Calu3 (cell line): ENCODE measurements at regions not wholly inside any gene's neighbourhood (a gene's known extent, or its start where the extent isn't known, plus 50 kb on each side); places are given as distances from the start of the nearest gene placed in this dataset.

Experiments
- BruUV-seq: library from RNA; stranded (reverse); fragments of 400-500 nt; replicated peaks from 2 replicates; lab custom pipeline; 2021; lab: Mats Ljungman, UMichigan
- CTCF ChIA-PET: fragments of 300-600 bp; sonication (Branson Sonifier 250); formaldehyde crosslinking; loops from one replicate; lab custom pipeline; 2022; ENCODE audit warnings: antibody characterized with exemption; lab: Charles Lee
- DNase-seq: peaks from one replicate; pipeline ENCODE4 v3.0.0; 2022
- H3K27ac Mint-ChIP-seq: one replicate; pipeline ENCODE4 v1.8.0; 2022; ENCODE audit warnings: mixed read lengths; ENCODE audit not compliant: unreplicated experiment
- H3K27me3 Mint-ChIP-seq: one replicate; pipeline ENCODE4 v1.8.0; 2022; ENCODE audit warnings: mixed read lengths; ENCODE audit not compliant: unreplicated experiment
- H3K36me3 Mint-ChIP-seq: one replicate; pipeline ENCODE4 v1.8.0; 2022; ENCODE audit warnings: mild to moderate bottlenecking, moderate library complexity, mixed read lengths; ENCODE audit not compliant: insufficient read depth, unreplicated experiment
- H3K4me1 Mint-ChIP-seq: one replicate; pipeline ENCODE4 v1.8.0; 2022; ENCODE audit warnings: mild to moderate bottlenecking, low read depth, mixed read lengths; ENCODE audit not compliant: unreplicated experiment
- H3K4me3 Mint-ChIP-seq: one replicate; pipeline ENCODE4 v1.8.0; 2022; ENCODE audit warnings: mild to moderate bottlenecking, low read depth, moderate library complexity, mixed read lengths; ENCODE audit not compliant: unreplicated experiment
- H3K9me3 Mint-ChIP-seq: one replicate; pipeline ENCODE4 v1.8.0; 2022; ENCODE audit warnings: low read depth, mixed read lengths; ENCODE audit not compliant: unreplicated experiment
- intact Hi-C: fragments of 100-400 bp; cut with micrococcal nuclease; formaldehyde crosslinking; loops from one replicate; pipeline ENCODE4 v1.10.0; 2022; ENCODE audit not compliant: unreplicated experiment
- TF ChIP-seq, protein P1 (sequence below): fragments of 200-600 bp; IDR thresholded peaks from one replicate; pipeline ENCODE4 v1.8.0; 2022; ENCODE audit warnings: antibody characterized with exemption; ENCODE audit not compliant: unreplicated experiment

DNA sequence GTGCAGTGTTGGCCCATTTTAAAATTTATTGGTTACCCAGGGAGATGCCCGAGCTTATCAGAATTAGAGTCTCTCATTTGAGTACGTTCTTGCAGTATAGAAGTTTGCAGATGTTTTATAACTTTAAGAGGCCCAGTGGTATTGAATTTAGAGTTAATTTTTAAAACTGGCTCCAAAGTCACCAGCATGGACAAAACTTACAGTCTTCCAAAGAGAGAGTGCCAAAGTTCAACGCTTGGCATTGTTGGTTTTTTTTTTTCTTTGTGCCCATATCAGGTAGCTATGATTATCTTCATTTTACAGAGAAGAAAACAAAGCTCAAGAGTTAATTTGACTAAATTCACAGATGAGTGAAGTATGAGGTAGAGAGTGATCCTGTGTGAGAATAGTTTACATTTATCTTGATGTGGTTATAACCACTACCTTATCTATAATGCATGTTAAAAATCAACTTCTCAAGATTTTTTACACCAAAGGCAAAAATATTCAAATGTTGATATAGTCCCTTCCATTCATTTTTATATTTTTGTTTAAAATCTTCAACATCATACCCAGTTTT, 273.7 kb upstream of the DMRT1 start:
- H3K9me3 Mint-ChIP-seq, result peaks cover 2% of the 10 kb centered on the region
- CTCF ChIA-PET, result no interaction called here
- BruUV-seq, result no TSS peak
- no peak overlapping the region for H3K4me3 Mint-ChIP-seq
- H3K4me1 Mint-ChIP-seq, result no peaks in the 10 kb centered on the region
- intact Hi-C loops, result no loop called here
- no peak overlapping the region for H3K27ac Mint-ChIP-seq
- no peak for DNase-seq
- H3K36me3 Mint-ChIP-seq, result no peaks in the 10 kb centered on the region
- TF ChIP-seq, protein P1, sequence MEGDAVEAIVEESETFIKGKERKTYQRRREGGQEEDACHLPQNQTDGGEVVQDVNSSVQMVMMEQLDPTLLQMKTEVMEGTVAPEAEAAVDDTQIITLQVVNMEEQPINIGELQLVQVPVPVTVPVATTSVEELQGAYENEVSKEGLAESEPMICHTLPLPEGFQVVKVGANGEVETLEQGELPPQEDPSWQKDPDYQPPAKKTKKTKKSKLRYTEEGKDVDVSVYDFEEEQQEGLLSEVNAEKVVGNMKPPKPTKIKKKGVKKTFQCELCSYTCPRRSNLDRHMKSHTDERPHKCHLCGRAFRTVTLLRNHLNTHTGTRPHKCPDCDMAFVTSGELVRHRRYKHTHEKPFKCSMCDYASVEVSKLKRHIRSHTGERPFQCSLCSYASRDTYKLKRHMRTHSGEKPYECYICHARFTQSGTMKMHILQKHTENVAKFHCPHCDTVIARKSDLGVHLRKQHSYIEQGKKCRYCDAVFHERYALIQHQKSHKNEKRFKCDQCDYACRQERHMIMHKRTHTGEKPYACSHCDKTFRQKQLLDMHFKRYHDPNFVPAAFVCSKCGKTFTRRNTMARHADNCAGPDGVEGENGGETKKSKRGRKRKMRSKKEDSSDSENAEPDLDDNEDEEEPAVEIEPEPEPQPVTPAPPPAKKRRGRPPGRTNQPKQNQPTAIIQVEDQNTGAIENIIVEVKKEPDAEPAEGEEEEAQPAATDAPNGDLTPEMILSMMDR, result no peak
- no peaks in the 10 kb centered on the region for H3K27me3 Mint-ChIP-seq

- no peaks in the 10 kb centered on the region for H3K36me3 Mint-ChIP-seq
- CTCF ChIA-PET, result no interaction called here
- H3K4me3 Mint-ChIP-seq, result no peak overlapping the region
- H3K27me3 Mint-ChIP-seq, result no peaks in the 10 kb centered on the region
- H3K9me3 Mint-ChIP-seq, result peaks cover 2% of the 10 kb centered on the region
- H3K27ac Mint-ChIP-seq, result no peak overlapping the region
- no peak for DNase-seq
- intact Hi-C loops, result no loop called here
- TF ChIP-seq, protein P1, result no peak
- H3K4me1 Mint-ChIP-seq, result no peaks in the 10 kb centered on the region
- BruUV-seq, result no TSS peak
Measured at GRCh38 chr9:569296-569695, 272.2 kb upstream of the DMRT1 start.

GRCh38 chr9:570187-570586, 271.3 kb upstream of the DMRT1 start:
- peaks cover 2% of the 10 kb centered on the region for H3K9me3 Mint-ChIP-seq

GRCh38 chr9:571066-571465, 270.4 kb upstream of the DMRT1 start:
- intact Hi-C loops, result no loop called here

More at GRCh38 chr9:570187-570586, 271.3 kb upstream of the DMRT1 start:
- intact Hi-C loops, result no loop called here
- TF ChIP-seq, protein P1, result no peak
- H3K4me1 Mint-ChIP-seq, result no peaks in the 10 kb centered on the region
- DNase-seq, result no peak
- CTCF ChIA-PET, result no interaction called here
- no peaks in the 10 kb centered on the region for H3K36me3 Mint-ChIP-seq
- no peak overlapping the region for H3K4me3 Mint-ChIP-seq
- no peak overlapping the region for H3K27ac Mint-ChIP-seq
- H3K27me3 Mint-ChIP-seq, result no peaks in the 10 kb centered on the region
- BruUV-seq, result no TSS peak

More at GRCh38 chr9:571066-571465, 270.4 kb upstream of the DMRT1 start:
- Mint-ChIP-seq H3K4me1 (no peaks in the 10 kb centered on the region), H3K36me3 (no peaks in the 10 kb centered on the region), H3K27ac (no peak overlapping the region), H3K4me3 (no peak overlapping the region), H3K9me3 (no peaks in the 10 kb centered on the region), H3K27me3 (no peaks in the 10 kb centered on the region)
- CTCF ChIA-PET, result no interaction called here
- DNase-seq, result no peak
- TF ChIP-seq, protein P1, result no peak
- no TSS peak for BruUV-seq
